RWPE1 (cell line): ENCODE measurements at regions not wholly inside any gene's neighbourhood (a gene's known extent, or its start where the extent isn't known, plus 50 kb on each side); places are given as distances from the start of the nearest gene placed in this dataset.

ENCODE experiments used
- CTCF ChIA-PET: fragments of 350-600 bp; sonication (Branson Sonifier 250); formaldehyde crosslinking; extraction: SDS; loops from one replicate; lab custom pipeline; 2021; lab: Yijun Ruan, JAX
- POLR2A ChIA-PET: fragments of 400-600 bp; formaldehyde crosslinking; extraction: SDS; loops from one replicate; lab custom pipeline; 2020; ENCODE audit warnings: antibody characterized with exemption; ENCODE audit not compliant: low non-redundant PET; lab: Yijun Ruan, JAX
- DNase-seq: peaks from one replicate; pipeline ENCODE4 v3.0.0; 2012; ENCODE audit warnings: low spot score
- H3K27ac ChIP-seq: fragments of 450-650 bp; 2 replicates; pipeline ENCODE4 v1.5.1; 2017
- TF ChIP-seq, protein P1 (sequence below): fragments of 450-650 bp; conservative IDR thresholded peaks from 2 replicates; pipeline ENCODE4 v1.5.1; 2017; ENCODE audit warnings: low read depth, mild to moderate bottlenecking

DNA sequence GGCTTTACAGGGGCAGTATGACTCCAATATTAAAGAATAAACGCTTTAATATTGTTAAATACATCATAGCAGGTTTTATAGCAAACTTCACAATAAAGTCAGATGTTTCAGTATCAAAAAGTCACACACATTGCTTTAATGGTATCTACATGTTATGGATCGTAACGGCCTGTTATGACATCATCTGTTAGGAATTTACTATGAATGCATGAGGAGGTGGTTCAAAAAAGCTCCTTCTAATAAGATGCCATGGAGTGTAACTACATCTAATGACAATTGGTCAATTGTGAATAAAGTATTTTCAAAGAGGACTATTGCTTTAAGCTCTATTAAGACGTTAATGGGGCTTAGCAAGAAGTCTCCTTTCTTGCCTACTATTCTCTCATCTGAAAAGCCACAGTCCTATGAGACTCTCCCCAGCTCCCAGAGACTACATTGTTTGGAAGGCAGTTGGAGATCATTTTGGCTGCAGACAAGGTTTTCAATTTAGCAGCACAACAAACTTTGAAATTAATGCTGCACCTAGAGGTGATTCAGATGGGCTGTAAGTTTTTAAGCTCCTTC, 300.7 kb upstream of the MEIS1 start:
- POLR2A ChIA-PET = no interaction called here
- TF ChIP-seq, protein P1, sequence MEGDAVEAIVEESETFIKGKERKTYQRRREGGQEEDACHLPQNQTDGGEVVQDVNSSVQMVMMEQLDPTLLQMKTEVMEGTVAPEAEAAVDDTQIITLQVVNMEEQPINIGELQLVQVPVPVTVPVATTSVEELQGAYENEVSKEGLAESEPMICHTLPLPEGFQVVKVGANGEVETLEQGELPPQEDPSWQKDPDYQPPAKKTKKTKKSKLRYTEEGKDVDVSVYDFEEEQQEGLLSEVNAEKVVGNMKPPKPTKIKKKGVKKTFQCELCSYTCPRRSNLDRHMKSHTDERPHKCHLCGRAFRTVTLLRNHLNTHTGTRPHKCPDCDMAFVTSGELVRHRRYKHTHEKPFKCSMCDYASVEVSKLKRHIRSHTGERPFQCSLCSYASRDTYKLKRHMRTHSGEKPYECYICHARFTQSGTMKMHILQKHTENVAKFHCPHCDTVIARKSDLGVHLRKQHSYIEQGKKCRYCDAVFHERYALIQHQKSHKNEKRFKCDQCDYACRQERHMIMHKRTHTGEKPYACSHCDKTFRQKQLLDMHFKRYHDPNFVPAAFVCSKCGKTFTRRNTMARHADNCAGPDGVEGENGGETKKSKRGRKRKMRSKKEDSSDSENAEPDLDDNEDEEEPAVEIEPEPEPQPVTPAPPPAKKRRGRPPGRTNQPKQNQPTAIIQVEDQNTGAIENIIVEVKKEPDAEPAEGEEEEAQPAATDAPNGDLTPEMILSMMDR = no peak
- DNase-seq = peak; percentile 9

DNA sequence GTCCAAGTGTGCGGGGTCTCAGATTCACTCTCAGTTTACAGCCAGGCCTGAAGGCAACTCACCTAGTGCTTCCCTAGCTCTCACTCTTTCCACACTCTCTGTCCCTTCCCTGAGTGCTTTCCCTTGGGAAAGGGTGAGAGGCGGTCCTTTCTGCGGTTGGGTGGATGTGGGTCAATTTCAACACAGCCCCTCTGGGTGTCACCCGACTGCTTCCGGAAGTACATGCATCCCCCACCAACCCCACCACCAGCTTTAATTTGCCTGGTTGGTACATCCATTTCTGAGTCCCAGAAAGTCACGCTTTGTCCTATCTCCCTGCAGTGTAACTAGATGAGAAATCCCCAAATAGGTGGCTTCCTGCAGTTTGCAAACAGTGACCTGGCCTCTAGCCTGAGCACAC, 307.3 kb upstream of the MEIS1 start:
- no peak overlapping the region for H3K27ac ChIP-seq
- ChIA-PET CTCF (no interaction called here), POLR2A (no interaction called here)
- TF ChIP-seq, protein P1 = no peak
- DNase-seq = no peak

More for the DNA sequence above, 300.7 kb upstream of the MEIS1 start:
- CTCF ChIA-PET = interaction anchor here (0.6 kb wide), 1 partner anchor 733 kb away, joined by 4 read pairs; no protein-coding TSS in a partner anchor
- no peak overlapping the region for H3K27ac ChIP-seq

DNA sequence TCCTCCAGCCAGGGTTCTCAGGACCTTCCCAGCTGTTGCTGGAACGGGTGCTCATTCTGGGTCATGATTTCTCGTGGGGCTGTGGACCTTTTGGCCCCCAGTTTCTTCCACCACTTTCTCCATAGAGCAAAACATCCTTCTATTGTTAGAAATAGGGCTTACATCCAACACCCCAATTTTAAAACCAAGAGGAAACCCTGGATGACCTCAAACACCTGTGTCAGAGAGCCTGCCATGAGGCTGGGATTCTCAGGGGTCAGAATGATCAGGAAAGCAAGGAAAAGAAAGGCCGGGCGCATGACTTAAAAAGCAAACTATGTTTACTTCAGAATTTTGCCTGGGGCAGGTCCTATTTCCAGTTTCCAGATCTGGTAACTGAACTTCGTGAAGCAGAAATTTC, 307.9 kb upstream of the MEIS1 start:
- ChIA-PET POLR2A (no interaction called here), CTCF (no interaction called here)
- TF ChIP-seq, protein P1 = no peak
- H3K27ac ChIP-seq = no peak overlapping the region
- no peak for DNase-seq

DNA sequence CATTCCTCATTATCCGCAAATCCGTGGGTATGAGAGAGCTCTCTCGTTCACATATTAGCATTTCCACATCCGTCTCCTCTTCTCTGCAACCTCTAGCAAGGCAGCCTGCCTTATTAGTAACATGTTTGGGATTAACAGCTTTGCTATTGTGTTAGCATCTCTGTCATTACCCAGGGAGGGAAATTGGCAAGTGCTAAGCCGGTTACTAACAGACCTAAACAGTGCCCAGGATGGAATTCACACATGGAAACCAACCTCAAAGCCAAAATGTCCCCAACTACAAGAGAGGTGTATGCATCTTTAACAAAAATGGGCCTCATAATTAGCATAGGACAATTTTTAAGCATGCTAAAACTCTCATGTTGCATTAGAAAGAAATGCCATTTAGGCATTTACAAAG, 309.0 kb upstream of the MEIS1 start:
- ChIA-PET POLR2A (no interaction called here), CTCF (no interaction called here)
- no peak for DNase-seq
- TF ChIP-seq, protein P1 = no peak
- H3K27ac ChIP-seq = no peak overlapping the region

DNA sequence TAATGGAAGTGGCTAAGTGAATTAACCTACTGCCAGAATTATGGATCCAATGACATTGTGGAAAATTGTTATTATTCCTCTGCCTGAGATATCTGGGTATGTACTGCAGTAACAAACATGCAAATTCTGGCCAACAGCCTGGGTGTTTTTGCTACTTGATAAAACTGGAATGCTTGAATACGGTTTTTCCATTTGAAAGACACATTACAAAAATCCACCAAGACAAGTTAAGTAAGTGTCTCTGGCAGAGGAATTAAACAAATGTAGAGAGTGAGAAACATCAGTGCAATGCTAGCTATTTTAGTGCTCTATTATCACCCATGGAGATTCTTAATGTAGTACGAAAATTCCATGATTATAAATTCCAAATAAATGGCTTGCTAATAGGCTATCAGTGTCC, 312.4 kb upstream of the MEIS1 start:
- CTCF ChIA-PET = no interaction called here
- no peak overlapping the region for H3K27ac ChIP-seq
- TF ChIP-seq, protein P1 = no peak
- DNase-seq = no peak
- POLR2A ChIA-PET = no interaction called here

DNA sequence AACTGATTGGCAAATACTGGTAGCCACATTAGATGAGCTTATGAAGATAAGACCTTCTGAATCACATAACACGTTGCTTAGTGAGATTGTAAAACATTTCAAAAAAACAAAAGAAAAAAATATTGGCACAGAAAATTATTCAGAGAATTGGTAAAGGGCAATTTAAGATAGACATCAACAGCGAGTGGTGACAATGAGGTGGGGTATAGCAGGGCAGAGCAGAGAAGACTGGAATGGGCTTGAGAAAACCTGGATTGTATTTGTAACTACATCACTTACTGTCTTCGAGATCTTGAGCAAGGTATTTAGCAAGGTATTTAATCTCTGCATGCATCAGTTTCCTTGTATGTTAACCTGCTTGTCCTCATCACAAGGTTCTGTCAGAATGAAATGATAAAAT, 313.0 kb upstream of the MEIS1 start:
- no peak for DNase-seq
- no peak overlapping the region for H3K27ac ChIP-seq
- TF ChIP-seq, protein P1 = no peak
- ChIA-PET POLR2A (no interaction called here), CTCF (no interaction called here)
